Stomach (tissue), 4 donors: ENCODE measurements at regions not wholly inside any gene's neighbourhood (a gene's known extent, or its start where the extent isn't known, plus 50 kb on each side); places are given as distances from the start of the nearest gene placed in this dataset.

ENCODE experiments used
- POLR2AphosphoS5 ChIP-seq, 3 donors: sonication (generic); formaldehyde crosslinking; IDR thresholded peaks; one replicate each; pipeline ENCODE4 v1.6.1; 2016; ENCODE audit warnings: antibody characterized with exemption in 3 of 3
- TF ChIP-seq, protein P1 (sequence below), 7 experiments: fragments of 450-650 bp in 4 of 7; fragments of 200-600 bp in 3 of 7; sonication (generic) in 3 of 7; IDR thresholded peaks; one replicate each; pipeline ENCODE4 v1.5.1; 2016 to 2019; ENCODE audit warnings: antibody characterized with exemption in 7 of 7, control low read depth in 2 of 7, mild to moderate bottlenecking in 1 of 7

DNA sequence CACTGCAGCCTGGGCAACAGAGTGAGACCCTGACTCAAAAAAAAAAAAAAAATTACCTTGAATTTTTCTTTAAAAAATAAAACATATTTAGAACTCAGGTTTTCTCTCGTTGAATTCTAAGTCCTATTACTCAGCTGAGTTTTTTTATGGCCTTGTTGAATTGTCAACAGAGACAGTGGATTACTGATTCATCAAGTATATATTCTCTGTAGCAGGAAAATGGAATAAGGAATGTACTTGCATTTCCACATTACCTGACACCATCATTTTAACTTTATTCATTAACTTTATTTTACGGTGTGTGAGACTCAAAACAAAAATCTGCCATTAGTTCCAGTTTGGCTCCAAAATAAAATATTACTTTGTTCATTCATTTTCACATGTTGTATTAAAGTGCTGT, 53.8 kb upstream of the APP start:
- TF ChIP-seq POLR2AphosphoS5 (IDR thresholded peaks at IDR 0.05), result no peak
- TF ChIP-seq, protein P1, sequence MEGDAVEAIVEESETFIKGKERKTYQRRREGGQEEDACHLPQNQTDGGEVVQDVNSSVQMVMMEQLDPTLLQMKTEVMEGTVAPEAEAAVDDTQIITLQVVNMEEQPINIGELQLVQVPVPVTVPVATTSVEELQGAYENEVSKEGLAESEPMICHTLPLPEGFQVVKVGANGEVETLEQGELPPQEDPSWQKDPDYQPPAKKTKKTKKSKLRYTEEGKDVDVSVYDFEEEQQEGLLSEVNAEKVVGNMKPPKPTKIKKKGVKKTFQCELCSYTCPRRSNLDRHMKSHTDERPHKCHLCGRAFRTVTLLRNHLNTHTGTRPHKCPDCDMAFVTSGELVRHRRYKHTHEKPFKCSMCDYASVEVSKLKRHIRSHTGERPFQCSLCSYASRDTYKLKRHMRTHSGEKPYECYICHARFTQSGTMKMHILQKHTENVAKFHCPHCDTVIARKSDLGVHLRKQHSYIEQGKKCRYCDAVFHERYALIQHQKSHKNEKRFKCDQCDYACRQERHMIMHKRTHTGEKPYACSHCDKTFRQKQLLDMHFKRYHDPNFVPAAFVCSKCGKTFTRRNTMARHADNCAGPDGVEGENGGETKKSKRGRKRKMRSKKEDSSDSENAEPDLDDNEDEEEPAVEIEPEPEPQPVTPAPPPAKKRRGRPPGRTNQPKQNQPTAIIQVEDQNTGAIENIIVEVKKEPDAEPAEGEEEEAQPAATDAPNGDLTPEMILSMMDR (IDR thresholded peaks at IDR 0.05), result no peak
